ENCODE measurements at regions not wholly inside any gene's neighbourhood (a gene's known extent, or its start where the extent isn't known, plus 50 kb on each side); places are given as distances from the start of the nearest gene placed in this dataset.
A peak's percentile ranks its signal among the peaks of the same experiment; 100 is the strongest.
"Not testable (repeated sequence)": the region's sequence is repeated elsewhere in the genome, so short reads cannot be mapped to it uniquely, and the experiment has no call there.

DNA sequence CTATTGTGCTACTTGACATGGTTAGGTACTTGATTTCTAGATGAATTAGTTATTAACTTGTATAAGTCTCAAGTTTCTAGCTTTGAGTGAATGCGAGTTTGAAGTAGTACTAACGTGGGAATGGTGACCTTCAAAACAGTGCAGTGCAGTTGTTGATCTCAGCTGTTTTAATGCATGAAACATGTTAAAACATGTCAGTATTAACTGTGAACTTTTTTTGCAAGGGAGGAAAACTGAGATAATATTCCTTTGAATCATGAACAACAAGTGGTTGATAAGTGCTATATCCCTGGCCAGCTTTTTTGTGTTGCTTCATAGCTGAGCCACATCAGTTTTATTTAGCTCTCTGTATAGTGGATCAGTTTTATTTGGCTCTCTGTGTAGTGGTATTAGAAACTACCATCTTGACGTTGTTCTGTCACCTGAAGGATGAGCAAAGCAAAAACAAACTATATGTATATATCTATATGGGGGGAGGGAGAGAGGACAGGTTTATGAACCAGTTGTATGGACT, 133.1 kb upstream of the PRSS12 start:
- ATAC-seq (ENCODE audit: poor library complexity); intact Hi-C loops (cut with DNase I); DNase-seq: not testable (repeated sequence)

DNA sequence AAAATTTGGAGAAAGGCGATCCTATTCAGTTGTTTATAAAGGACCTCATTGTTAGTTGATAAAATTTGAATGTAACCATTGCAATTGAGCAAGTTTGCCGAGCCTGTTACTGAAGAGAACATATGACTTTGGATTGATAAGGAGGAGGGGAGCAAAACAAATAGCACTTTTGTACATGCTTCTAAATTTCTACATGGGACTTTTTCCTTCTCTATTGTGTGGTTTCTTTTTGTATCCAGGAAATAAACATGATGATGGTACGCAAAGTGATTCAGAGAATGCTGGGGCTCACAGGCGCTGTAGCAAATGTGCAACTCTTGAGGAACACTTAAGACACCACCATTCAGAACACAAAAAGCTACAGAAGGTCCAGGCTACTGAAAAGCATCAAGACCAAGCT, 140.2 kb upstream of the PRSS12 start:
- DNase-seq; intact Hi-C loops (cut with DNase I); ATAC-seq (ENCODE audit: poor library complexity): not testable (repeated sequence)

DNA sequence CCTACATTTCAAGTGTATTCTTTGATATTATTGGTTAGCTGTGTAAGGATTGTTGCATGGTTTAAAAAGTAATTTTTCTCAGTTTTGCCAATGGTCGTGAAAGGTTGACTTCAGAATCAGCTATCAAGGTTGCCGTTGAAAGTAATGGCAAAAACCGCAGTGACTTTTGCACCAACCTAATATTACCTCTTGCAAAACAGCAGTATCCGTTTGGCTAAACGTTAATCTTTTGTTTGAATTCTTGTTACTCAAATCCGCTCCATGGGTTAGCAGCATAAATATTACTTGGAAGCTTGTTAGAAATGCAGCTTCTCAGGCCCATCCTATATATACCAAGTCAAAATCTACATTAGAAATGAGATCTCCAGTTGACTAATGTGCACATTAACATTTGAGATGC, 141.6 kb upstream of the PRSS12 start:
- DNase-seq; ATAC-seq (ENCODE audit: poor library complexity); intact Hi-C loops (cut with DNase I): not testable (repeated sequence)

DNA sequence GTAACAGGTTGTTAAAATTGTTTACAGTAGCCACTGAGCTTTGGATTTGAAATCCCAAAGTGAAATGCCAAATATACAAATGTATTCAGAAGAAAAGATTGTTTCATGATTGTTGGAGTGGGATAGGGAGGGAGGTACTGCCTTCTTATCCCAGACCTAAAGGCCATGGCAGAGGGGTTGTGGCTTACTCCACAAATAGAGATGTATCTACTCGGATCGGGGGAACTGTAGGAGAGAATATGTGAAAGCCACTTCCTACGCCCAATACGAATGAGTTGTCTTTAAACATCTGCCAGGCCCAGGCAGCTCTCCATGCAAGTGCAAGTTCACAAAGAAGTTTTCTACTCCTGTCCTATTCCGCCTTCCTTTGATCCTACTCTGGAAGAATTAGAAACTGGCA, 150.2 kb upstream of the PRSS12 start:
- DNase-seq; ATAC-seq (ENCODE audit: poor library complexity); intact Hi-C loops (cut with DNase I): not testable (repeated sequence)

DNA sequence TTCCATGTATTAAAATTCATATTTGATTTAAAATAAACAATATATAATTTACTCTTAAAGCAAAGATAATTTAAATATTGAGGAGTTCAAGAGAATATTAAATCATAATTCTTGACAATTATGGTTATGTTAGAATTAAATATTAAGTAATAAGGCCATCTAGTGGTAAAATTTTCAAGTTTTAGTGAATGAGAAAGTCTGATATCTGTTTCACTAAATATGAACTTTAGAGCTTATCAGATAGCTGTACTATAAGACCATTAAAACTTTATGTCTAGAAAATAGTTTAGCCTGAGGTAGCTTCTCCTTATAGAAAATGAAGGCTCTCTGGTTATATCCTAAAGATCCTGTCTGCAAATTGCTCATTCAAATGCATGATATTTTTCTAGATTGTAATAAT, 152.1 kb upstream of the PRSS12 start:
- intact Hi-C loops (cut with DNase I); DNase-seq; ATAC-seq (ENCODE audit: poor library complexity): not testable (repeated sequence)

DNA sequence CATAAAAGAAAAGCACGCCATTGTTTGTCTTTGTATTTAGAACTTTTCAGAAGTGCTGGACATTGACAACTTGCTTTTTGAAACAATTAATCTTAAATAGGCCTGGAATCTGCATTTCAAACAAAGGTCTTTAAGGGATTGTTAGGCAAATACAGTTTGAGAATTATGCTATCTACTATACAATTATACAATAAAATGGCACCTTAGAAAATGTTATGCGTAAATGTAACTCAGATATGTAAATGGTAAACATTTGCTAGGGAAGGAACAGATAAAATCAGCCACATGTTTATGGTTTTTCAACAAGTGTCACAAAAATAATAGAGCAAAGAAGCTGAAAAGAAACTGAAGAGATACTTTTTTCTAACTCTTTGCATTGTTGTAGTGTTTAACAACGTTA, 152.7 kb upstream of the PRSS12 start:
- ATAC-seq (ENCODE audit: poor library complexity); DNase-seq; intact Hi-C loops (cut with DNase I): not testable (repeated sequence)

DNA sequence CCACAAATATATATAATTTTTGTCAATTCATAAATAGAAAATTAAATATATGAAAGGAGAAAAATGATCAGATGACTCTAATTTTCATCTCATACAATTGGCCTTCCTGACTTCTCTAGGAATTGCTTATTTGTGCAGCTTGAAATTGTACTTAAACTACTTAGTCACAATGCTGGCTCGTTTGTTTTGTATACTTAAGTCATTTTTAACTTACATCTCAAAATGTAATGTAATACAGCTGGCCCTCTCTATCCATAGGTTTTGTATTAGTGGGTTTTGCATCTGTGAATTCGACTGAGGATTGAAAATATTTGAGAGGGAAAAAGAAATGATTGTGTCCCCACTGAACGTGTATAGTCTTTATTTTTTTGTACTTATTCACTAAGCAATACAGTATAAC, 160.1 kb upstream of the PRSS12 start:
- DNase-seq; intact Hi-C loops (cut with DNase I); ATAC-seq (ENCODE audit: poor library complexity): not testable (repeated sequence)

DNA sequence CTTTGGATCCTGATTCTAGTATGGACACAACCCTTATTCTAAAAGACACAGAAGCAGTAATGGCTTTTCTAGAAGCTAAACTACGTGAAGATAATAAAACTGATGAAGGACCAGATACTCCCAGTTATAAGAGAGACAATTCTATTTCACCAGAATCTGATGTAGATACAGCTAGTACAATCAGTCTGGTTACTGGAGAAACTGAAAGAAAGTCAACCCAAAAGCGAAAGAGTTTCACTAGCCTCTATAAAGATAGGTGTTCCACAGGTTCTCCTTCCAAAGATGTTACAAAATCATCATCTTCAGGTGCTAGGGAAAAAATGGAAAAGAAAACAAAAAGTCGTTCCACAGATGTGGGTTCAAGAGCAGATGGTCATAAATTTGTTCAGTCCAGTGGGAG, 161.5 kb upstream of the PRSS12 start:
- ATAC-seq (ENCODE audit: poor library complexity); DNase-seq; intact Hi-C loops (cut with DNase I): not testable (repeated sequence)

DNA sequence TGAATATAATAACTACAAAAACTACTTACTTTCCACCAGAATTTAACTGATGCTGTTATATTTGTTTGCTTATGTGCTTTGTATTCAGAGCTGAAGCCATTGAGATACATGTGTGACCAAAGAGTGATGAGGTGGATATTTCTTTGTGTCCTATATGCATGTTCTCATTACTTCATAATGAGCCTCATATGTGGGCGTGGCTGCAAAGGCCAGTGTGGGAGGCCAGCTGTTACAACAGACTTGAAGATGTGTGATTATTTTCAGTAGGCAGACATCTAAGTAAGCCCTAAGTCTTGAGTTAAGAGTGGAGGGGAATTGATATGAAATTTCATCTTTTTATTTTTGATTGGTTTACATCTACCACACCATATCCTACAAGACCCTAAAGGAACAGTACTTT, 163.3 kb upstream of the PRSS12 start:
- intact Hi-C loops (cut with DNase I); ATAC-seq (ENCODE audit: poor library complexity); DNase-seq: not testable (repeated sequence)

DNA sequence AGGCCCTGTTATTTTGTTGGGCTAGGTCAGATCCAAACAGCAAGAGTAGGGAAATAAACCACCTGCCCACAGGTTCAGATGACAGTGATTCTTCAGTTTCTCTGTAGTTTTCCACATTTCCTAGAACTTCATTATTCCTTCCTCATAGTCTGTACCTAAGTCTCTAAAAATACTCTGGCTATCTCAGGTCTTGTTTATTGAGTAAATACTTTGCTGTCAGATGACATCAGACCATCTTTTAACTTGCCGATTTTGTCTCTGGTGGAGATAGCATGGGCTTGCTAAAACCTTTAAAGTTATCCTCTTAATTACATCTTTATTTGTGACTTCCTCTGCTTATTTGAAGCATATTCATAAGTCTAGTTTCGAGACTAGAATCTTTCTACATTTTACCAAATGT, 155.1 kb upstream of the METTL14 start:
- DNase-seq; ATAC-seq (ENCODE audit: poor library complexity); intact Hi-C loops (cut with DNase I): not testable (repeated sequence)

DNA sequence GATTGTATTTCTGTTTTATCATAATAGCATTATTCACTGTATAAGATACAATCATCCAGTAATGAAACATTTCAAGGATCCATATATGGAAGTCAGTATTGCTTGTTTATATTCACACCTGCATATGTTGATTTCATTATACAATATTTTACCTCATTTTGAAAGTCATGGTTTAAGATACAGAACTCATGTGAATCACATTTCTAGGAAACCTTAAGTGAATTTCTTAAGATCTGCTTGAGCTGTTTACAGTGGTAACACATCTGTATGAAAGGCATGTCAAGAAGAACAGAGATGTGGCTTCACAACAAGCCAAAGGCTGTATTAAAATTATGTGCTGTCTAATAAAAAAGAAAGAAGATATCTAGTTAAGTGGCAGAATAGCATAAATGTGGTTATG, 153.2 kb upstream of the METTL14 start:
- intact Hi-C loops (cut with DNase I); ATAC-seq (ENCODE audit: poor library complexity); DNase-seq: not testable (repeated sequence)

DNA sequence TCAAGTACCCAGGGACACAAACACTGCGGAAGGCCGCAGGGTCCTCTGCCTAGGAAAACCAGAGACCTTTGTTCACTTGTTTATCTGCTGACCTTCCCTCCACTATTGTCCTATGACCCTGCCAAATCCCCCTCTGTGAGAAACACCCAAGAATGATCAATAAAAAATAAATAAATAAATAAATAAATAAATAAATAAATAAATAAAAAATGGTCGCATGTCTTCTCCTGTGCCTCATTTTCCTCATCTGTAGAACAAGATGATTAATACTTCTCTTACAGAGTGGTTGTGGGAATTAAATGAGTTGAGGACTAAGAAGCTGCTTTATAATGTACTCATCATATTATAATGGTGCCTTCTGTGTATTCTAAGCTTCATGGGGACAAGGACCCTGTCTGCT, 149.4 kb upstream of the METTL14 start:
- ATAC-seq (ENCODE audit: poor library complexity); DNase-seq; intact Hi-C loops (cut with DNase I): not testable (repeated sequence)

DNA sequence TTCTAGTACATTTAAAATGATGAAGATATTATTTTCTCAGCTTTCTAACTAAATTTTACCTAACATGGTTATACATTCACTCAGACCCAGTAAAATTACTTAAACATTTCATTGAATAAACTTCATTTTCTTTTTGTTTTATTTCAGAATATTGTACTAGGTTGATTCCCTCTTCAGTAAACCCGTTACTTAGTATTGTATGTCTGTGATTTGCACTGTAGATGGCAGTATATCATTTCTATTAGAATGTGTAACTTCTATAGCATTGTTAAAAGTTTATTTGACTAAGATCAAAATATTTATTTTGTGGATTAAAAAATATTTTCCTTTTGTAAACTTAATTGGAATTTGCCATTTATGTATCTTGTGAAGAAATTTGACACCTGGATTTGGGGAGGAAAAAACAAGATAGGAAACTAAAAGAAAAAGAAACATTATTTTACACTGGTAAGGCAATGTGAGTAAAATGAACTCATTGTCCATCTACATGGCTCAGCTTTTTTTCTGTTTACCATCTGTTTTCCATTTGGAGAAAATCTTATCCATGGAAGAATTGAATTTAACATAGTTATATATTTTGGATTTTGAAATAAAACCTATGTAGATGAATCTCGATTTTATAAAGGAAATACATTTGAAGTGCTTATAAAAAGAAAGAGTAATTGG, 145.6 kb upstream of the METTL14 start:
- DNase-seq; intact Hi-C loops (cut with DNase I): not testable (repeated sequence)
- ATAC-seq (ENCODE audit: poor library complexity): peak; percentile 78

DNA sequence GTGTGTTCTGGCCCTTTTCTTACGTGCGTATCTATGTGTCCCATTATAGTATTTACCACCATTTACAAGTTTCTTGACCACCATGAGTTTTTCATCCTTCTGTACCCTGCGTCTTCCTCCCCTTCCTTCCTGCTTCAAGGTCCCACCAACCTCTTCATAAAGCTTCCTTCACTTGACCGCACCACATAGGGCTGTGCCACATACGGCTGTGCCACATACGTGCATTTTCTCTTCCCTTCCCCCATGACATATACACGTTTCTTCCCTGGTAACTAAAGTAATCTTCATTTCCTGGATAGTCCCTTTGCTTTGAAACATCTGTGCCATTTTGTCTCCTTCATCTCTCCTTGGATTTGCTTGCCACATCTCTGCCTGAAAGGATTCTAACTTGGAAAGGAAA, 128.6 kb upstream of the METTL14 start:
- intact Hi-C loops (cut with DNase I); ATAC-seq (ENCODE audit: poor library complexity); DNase-seq: not testable (repeated sequence)

DNA sequence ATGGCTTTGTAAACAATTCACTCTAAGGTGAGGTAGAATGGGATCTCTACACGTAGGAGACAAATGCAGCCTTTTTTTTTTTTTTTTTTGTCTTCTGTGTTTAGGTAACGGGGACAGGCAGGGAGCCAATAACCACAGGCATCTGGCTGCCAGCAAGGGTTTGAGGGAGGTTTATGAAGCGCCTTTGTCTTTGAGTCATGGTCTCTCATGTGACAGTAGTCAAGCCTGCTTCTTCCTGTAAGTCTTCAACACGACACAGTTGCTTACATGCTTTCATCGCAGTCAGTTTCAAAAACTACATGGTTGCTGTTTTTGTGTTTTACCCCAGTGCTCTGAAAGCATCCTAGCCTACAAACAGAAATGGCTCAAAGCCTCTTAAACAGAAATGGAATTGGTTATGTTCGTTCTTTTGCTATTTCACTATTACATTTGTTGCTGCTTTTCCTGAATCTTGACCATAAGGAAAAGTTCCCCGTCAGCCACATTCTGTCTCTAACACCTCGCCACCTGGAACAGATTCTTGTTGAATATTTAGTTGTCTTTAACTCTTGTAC, 127.8 kb upstream of the METTL14 start:
- ATAC-seq (ENCODE audit: poor library complexity) (no peak), DNase-seq (no peak)
- intact Hi-C loops (cut with DNase I): no loop called here

DNA sequence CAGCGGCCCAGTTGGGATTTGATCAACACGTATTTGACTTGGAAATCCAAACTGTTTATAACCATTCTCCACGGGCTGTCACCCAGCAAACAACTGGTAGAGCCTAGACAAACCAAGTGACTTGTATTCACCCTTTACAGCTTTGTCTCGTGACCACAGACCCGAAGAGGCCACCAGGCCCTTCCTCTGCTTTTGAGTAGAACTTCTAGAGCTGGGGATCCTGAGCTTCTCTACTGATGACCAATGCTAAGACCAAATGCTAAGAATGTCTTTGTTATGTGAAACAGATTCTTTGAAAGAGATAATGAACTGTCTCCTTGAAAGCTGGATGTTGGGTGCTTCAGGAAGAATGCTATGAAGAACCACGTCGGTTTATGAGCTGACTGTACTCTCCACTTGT, 127.0 kb upstream of the METTL14 start:
- ATAC-seq (ENCODE audit: poor library complexity); DNase-seq; intact Hi-C loops (cut with DNase I): not testable (repeated sequence)

DNA sequence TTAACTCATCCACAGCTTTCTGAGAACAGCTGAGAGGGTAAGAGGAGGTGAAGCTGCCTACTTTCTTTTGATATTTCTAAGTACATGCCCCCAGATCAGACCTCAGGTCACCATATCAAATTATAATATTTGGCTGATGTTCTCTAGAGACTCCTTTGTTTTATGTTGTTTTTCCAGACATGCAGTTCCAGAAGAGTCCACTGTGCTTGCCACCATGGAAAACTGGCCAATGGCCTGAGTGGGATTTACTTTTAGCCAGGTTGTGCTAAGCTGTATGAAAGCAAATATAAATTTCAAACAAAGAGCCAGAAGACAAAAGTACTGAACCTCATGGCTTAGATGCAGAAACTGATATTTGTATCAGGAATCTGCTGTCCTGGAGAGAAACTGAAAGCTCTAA, 123.6 kb upstream of the METTL14 start:
- intact Hi-C loops (cut with DNase I); ATAC-seq (ENCODE audit: poor library complexity); DNase-seq: not testable (repeated sequence)

DNA sequence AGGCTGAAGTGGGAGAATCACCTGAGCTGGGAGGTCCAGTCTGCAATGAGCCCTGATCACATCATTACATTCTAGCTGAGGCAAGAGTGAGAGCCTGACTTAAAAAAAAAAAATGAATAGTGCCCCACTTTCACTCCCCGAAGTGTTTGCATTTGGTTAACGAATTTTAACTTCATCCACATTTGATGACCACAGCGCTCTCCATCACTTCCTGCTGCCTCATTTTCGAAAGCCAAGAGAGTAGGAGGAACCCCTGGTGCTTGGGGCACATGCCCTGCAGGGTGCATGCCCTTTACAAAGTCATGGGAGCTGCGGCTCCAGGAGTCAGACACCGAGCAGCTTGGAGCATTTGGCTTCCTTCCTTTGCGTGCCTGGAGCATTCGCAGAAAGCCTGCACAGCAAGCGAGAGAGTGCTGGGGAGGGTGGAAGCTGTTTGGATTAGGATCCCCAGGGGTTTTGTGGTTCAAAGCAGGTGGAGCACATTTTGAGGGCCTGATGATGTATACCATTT, 119.1 kb upstream of the METTL14 start:
- ATAC-seq (ENCODE audit: poor library complexity): peak; percentile 82
- DNase-seq; intact Hi-C loops (cut with DNase I): not testable (repeated sequence)

DNA sequence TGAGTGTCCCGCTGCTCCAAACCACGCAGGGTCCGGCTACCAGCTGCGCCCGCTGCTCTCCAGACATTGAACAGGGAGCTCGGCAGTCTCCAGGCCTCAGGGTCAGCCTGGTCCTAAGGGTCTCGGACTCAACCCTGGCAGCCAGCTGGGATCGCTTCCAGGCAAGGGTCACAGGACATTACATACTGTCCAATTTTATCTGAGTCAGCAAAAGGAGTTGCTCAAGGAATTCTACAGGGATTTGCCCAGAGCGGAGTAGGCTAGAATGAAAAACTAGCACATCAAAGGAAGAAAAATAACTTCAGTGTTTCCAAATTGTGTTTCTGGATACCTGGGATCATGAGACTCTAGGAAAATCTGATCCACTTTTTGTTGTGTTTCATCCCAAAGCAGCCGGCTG, 112.2 kb upstream of the METTL14 start:
- DNase-seq; intact Hi-C loops (cut with DNase I); ATAC-seq (ENCODE audit: poor library complexity): not testable (repeated sequence)
